Thyroid gland (tissue), 4 donors: ENCODE measurements at regions not wholly inside any gene's neighbourhood (a gene's known extent, or its start where the extent isn't known, plus 50 kb on each side); places are given as distances from the start of the nearest gene placed in this dataset.

ENCODE experiments used
- DNase-seq, 2 donors: peaks; one replicate each; pipeline ENCODE4 v3.0.0-alpha.2; 2019
- H3K27ac ChIP-seq, 3 donors: fragments of 200-600 bp; sonication (generic); 1 replicate in 2 of 3; 2 replicates in 1 of 3; pipeline ENCODE4 v1.5.1; 2016 to 2019; ENCODE audit warnings: mild to moderate bottlenecking in 1 of 3, moderate library complexity in 1 of 3
- H3K27me3 ChIP-seq: fragments of 200-600 bp; sonication (generic); one replicate; pipeline ENCODE4 v1.5.1; 2019
- H3K36me3 ChIP-seq, 2 donors: fragments of 200-600 bp; sonication (generic); one replicate each; pipeline ENCODE4 v1.5.1; 2016 to 2019
- H3K4me1 ChIP-seq, 2 donors: fragments of 200-600 bp; sonication (generic); one replicate each; pipeline ENCODE4 v1.5.1; 2017 to 2019
- H3K4me3 ChIP-seq, 3 donors: fragments of 200-600 bp; sonication (generic); replicated peaks in 1 of 3; 1 replicate in 2 of 3; 2 replicates in 1 of 3; pipeline ENCODE4 v1.5.1; 2016; ENCODE audit warnings: mild to moderate bottlenecking in 1 of 3
- H3K9me3 ChIP-seq: fragments of 200-600 bp; sonication (generic); one replicate; pipeline ENCODE4 v1.5.1; 2017
- POLR2A ChIP-seq, 2 donors: fragments of 450-650 bp; IDR thresholded peaks; one replicate each; pipeline ENCODE4 v1.6.1; 2017; ENCODE audit warnings: antibody characterized with exemption in 2 of 2, mild to moderate bottlenecking in 2 of 2, moderate library complexity in 1 of 2
- WGBS, 2 donors: methylation state at CpG; one replicate each; pipeline ENCODE4 v1.1.5; 2017; 5-methylcytosine and 5-hydroxymethylcytosine counted together
- intact Hi-C: fragments of 100-400 bp; cut with DNase I; formaldehyde crosslinking; loops from one replicate; pipeline ENCODE4 v1.15.1; 2023
- TF ChIP-seq, protein P1 (sequence below), 6 experiments: fragments of 200-600 bp in 3 of 6; fragments of 450-650 bp in 3 of 6; sonication (generic) in 3 of 6; IDR thresholded peaks; one replicate each; pipeline ENCODE4 v1.5.1; 2016 to 2019; ENCODE audit warnings: antibody characterized with exemption in 6 of 6, mild to moderate bottlenecking in 2 of 6, inconsistent platforms in 1 of 6, moderate library complexity in 1 of 6

DNA sequence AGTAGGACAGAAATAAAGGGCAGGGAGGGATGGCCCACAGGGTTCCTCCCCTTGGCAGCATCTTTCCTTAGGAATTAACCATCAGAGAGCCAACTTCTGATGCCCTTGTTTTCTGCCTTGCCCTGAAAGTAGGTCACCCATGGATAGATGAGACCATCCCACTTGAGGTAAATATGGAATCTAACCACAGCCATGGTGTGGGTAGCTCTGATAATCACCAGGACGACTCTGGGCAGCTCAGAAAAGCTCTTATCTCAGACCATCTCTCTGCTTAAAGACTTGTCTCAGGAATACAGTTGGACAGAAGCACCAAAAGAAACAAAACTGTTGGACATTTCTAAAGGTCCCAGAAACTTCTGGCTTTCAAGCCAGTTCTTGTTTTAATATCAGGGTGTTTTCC lies 101.4 kb upstream of the CELF4 start:
- H3K27me3 ChIP-seq: no peaks in the 10 kb centered on the region
- TF ChIP-seq, protein P1, sequence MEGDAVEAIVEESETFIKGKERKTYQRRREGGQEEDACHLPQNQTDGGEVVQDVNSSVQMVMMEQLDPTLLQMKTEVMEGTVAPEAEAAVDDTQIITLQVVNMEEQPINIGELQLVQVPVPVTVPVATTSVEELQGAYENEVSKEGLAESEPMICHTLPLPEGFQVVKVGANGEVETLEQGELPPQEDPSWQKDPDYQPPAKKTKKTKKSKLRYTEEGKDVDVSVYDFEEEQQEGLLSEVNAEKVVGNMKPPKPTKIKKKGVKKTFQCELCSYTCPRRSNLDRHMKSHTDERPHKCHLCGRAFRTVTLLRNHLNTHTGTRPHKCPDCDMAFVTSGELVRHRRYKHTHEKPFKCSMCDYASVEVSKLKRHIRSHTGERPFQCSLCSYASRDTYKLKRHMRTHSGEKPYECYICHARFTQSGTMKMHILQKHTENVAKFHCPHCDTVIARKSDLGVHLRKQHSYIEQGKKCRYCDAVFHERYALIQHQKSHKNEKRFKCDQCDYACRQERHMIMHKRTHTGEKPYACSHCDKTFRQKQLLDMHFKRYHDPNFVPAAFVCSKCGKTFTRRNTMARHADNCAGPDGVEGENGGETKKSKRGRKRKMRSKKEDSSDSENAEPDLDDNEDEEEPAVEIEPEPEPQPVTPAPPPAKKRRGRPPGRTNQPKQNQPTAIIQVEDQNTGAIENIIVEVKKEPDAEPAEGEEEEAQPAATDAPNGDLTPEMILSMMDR (IDR thresholded peaks at IDR 0.05): no peak
- no peak for TF ChIP-seq POLR2A (IDR thresholded peaks at IDR 0.05)
- 36 to 50% methylated on average over 1 of the region's 1 CpG for WGBS, 2 donors
- no peaks in the 10 kb centered on the region for H3K4me1 ChIP-seq
- no peak for DNase-seq
- no peak overlapping the region for H3K27ac ChIP-seq
- intact Hi-C loops: no loop called here
- H3K9me3 ChIP-seq: no peaks in the 10 kb centered on the region
- H3K36me3 ChIP-seq: no peaks in the 10 kb centered on the region
- H3K4me3 ChIP-seq: no peak overlapping the region

DNA sequence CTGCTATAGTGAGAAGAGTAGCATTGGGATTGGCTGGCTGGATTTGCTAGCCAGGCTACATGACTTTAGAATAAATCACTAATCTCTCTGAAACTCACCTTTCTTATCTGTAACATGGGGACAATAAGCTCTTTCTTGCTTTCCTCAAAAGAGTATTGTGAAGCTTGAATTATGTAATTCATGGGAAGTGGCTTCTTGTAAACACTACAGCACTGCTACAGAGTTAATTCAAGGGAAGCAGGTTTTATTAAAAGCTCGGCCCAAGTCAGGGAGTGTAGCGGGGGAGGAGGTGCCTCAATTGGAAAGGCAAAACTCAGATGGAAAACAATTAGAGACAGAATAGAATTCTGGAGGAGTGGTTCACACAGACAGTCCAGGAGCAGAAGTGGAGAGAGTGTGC lies 100.9 kb upstream of the CELF4 start:
- no peak overlapping the region for H3K27ac ChIP-seq
- no peaks in the 10 kb centered on the region for H3K36me3 ChIP-seq
- intact Hi-C loops: no loop called here
- 62 to 65% methylated on average over 2 of the region's 2 CpGs for WGBS, 2 donors
- H3K4me1 ChIP-seq: no peaks in the 10 kb centered on the region
- no peak for TF ChIP-seq POLR2A (IDR thresholded peaks at IDR 0.05)
- TF ChIP-seq, protein P1 (IDR thresholded peaks at IDR 0.05): no peak
- DNase-seq: no peak
- H3K27me3 ChIP-seq: no peaks in the 10 kb centered on the region
- H3K4me3 ChIP-seq: no peak overlapping the region
- no peaks in the 10 kb centered on the region for H3K9me3 ChIP-seq

DNA sequence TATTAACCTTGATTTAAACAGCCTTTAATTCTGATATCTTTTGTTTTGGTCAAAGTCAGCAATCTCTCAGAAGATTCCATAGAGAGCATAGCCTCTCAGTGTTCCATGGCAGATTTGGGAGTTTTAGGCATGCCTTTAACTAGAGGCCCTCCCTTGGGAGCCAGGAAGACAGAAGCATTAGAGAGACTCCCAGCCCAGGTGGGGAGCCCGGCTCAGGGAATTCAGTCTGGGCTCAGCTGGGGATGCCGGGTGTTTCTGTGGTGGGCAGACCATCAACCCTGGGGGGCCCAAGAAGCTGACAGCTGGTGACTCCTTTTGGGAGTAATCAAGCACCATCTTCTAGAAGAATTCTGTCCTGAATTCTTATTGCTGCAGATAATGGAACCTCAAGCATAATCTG lies 99.7 kb upstream of the CELF4 start:
- no peak for TF ChIP-seq POLR2A (IDR thresholded peaks at IDR 0.05)
- TF ChIP-seq, protein P1 (IDR thresholded peaks at IDR 0.05): no peak
- DNase-seq: no peak
- Histone ChIP-seq H3K9me3 (no peaks in the 10 kb centered on the region), H3K27ac (no peak overlapping the region), H3K4me3 (no peak overlapping the region), H3K27me3 (no peaks in the 10 kb centered on the region), H3K4me1 (no peaks in the 10 kb centered on the region), H3K36me3 (no peaks in the 10 kb centered on the region)
- intact Hi-C loops: no loop called here
- WGBS, 2 donors: 85 to 94% methylated on average over 2 of the region's 2 CpGs

DNA sequence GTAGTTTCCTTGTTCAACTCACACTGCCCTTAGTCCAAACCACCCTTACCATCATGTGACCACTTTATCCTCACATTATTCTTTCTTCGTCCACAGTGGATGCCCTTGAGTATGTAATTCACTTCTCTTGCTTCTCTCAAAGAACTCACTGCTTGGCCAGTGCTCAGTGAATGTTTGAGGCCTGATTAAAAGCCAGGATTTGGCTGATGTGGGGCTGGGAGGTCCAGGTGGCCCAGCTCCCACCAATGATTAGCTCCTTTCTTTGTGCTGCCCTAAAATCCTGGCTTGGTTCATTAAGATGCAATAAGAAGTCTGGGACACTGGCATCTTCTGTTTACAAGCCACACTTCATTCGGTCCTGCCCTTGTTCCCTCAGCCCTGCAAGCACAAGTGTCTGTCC lies 97.8 kb upstream of the CELF4 start:
- Histone ChIP-seq H3K4me3 (no peak overlapping the region), H3K36me3 (no peaks in the 10 kb centered on the region), H3K27ac (no peak overlapping the region), H3K27me3 (no peaks in the 10 kb centered on the region), H3K9me3 (no peaks in the 10 kb centered on the region), H3K4me1 (no peaks in the 10 kb centered on the region)
- 63 to 70% methylated on average over 2 of the region's 2 CpGs for WGBS, 2 donors
- DNase-seq: no peak
- TF ChIP-seq, protein P1 (IDR thresholded peaks at IDR 0.05): no peak
- TF ChIP-seq POLR2A (IDR thresholded peaks at IDR 0.05): no peak
- intact Hi-C loops: no loop called here

DNA sequence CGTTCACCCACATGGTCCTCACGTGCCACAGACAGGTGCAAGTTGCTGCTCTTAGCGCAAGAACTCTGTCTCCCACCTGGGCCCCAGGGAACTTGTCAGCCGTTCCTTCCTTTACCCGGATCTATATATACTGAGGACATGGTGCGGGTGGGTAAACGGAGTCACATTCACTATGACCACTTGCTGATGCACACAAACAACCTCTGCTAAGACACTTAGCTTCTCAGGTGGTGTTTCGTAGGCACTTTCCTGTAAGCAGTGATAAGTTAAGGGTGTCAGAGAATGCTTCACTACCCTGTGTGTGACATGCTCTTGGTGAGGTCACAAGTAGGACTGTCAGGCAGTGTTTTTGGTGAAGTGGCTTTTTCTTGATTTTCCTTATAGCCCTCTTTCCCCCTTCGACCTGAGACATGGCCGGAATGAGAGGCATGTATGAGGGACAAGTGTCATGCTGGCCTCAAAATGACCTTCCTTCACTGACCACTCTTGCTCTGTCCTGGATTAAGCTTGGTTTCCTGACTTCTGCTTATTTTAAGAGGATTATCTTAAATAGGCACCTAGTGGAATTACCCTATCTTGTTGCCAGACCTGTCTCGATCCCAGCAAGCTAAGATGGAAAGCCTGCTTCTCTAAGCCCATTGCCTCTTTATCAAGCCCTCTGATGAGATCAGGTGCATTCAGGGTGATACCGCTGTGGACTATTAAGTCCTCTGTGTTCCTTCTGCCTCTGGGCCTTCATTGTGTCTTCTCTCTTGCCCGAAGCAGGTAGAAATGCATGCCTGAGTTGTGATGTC lies 97.1 kb upstream of the CELF4 start:
- WGBS, 2 donors: 82 to 83% methylated on average over 13 of the region's 13 CpGs
- intact Hi-C loops: no loop called here
- Histone ChIP-seq H3K9me3 (no peaks in the 10 kb centered on the region), H3K27ac (no peak overlapping the region), H3K4me1 (no peaks in the 10 kb centered on the region), H3K36me3 (no peaks in the 10 kb centered on the region), H3K27me3 (no peaks in the 10 kb centered on the region), H3K4me3 (no peak overlapping the region)
- TF ChIP-seq, protein P1 (IDR thresholded peaks at IDR 0.05): no peak
- TF ChIP-seq POLR2A (IDR thresholded peaks at IDR 0.05): no peak
- no peak for DNase-seq
